CD14-positive monocyte (primary cell): ENCODE measurements at regions not wholly inside any gene's neighbourhood (a gene's known extent, or its start where the extent isn't known, plus 50 kb on each side); places are given as distances from the start of the nearest gene placed in this dataset.

Source experiments
- DNase-seq, 3 donors: peaks; one replicate each; pipeline ENCODE4 v3.0.0-alpha.2; 2011 to 2022
- H2AFZ ChIP-seq: 2 replicates; pipeline ENCODE4 v1.6.0; 2012; ENCODE audit warnings: mild to moderate bottlenecking, low read depth, low read length, inconsistent platforms; ENCODE audit not compliant: insufficient read depth, poor library complexity, severe bottlenecking
- H3K27ac ChIP-seq, 2 donors: 1 replicate in 1 of 2; 2 replicates in 1 of 2; pipeline ENCODE4 v1.5.1; 2012 to 2013; ENCODE audit warnings: low read length in 2 of 2, control low read depth in 1 of 2, inconsistent platforms in 1 of 2, low read depth in 1 of 2, mild to moderate bottlenecking in 1 of 2
- H3K27me3 ChIP-seq, 2 donors: one replicate each; pipeline versions ENCODE4 v1.6.0 to v1.6.1; 2011 to 2013; ENCODE audit warnings: low read length in 2 of 2; ENCODE audit not compliant: control insufficient read depth in 2 of 2, insufficient read depth in 2 of 2
- H3K36me3 ChIP-seq, 2 donors: replicated peaks in 1 of 2; 1 replicate in 1 of 2; 2 replicates in 1 of 2; pipeline versions ENCODE4 v1.5.1 to v1.6.1; 2012 to 2013; ENCODE audit warnings: low read length in 2 of 2, control low read depth in 1 of 2, inconsistent platforms in 1 of 2, mild to moderate bottlenecking in 1 of 2; ENCODE audit not compliant: insufficient read depth in 2 of 2, control insufficient read depth in 1 of 2
- H3K4me1 ChIP-seq, 2 donors: 1 replicate in 1 of 2; 2 replicates in 1 of 2; pipeline versions ENCODE4 v1.5.1 to v1.6.1; 2012 to 2013; ENCODE audit warnings: low read length in 2 of 2, control low read depth in 1 of 2, inconsistent platforms in 1 of 2, mild to moderate bottlenecking in 1 of 2, moderate library complexity in 1 of 2; ENCODE audit not compliant: insufficient read depth in 2 of 2, control insufficient read depth in 1 of 2
- H3K4me2 ChIP-seq: replicated peaks from 2 replicates; pipeline ENCODE3; 2012; ENCODE audit warnings: low read length, moderate library complexity, mild to moderate bottlenecking; ENCODE audit not compliant: poor library complexity, severe bottlenecking; ENCODE audit errors: extremely low read depth
- H3K4me3 ChIP-seq, 3 experiments: fragments of 200-600 bp in 1 of 3; sonication (generic) in 1 of 3; replicated peaks in 1 of 3; 1 replicate in 2 of 3; 2 replicates in 1 of 3; pipeline ENCODE4 v1.5.1; 2011 to 2013; ENCODE audit warnings: low read length in 3 of 3, mild to moderate bottlenecking in 3 of 3, control low read depth in 2 of 3, low read depth in 2 of 3, inconsistent platforms in 1 of 3, moderate library complexity in 1 of 3
- H3K79me2 ChIP-seq: 2 replicates; pipeline ENCODE4 v1.6.0; 2012; ENCODE audit warnings: mild to moderate bottlenecking, control low read depth, inconsistent platforms, low read length, moderate library complexity; ENCODE audit not compliant: insufficient read depth
- H3K9ac ChIP-seq: 2 replicates; pipeline ENCODE4 v1.6.0; 2017; ENCODE audit warnings: low read length, mild to moderate bottlenecking; ENCODE audit not compliant: insufficient read depth, poor library complexity, severe bottlenecking
- H3K9me3 ChIP-seq, 2 donors: replicated peaks in 1 of 2; 1 replicate in 1 of 2; 2 replicates in 1 of 2; pipeline versions ENCODE4 v1.5.1 to v1.6.1; 2012 to 2013; ENCODE audit warnings: low read length in 2 of 2, control low read depth in 1 of 2; ENCODE audit not compliant: control insufficient read depth in 1 of 2, insufficient read depth in 1 of 2
- H4K20me1 ChIP-seq: 2 replicates; pipeline ENCODE4 v1.6.0; 2012; ENCODE audit warnings: mild to moderate bottlenecking, low read length, control low read depth, moderate library complexity; ENCODE audit not compliant: insufficient read depth
- H3K27ac Mint-ChIP-seq, 7 donors: one replicate each; pipeline ENCODE4 v1.8.0; 2020; ENCODE audit warnings: mild to moderate bottlenecking in 7 of 7, mixed read lengths in 7 of 7, moderate library complexity in 6 of 7, inconsistent platforms in 2 of 7
- H3K27me3 Mint-ChIP-seq, 3 donors: one replicate each; pipeline ENCODE4 v1.8.0; 2021 to 2022; ENCODE audit warnings: low read depth in 3 of 3, mild to moderate bottlenecking in 3 of 3, mixed read lengths in 3 of 3, moderate library complexity in 3 of 3, inconsistent platforms in 1 of 3
- H3K36me3 Mint-ChIP-seq, 2 donors: one replicate each; pipeline ENCODE4 v1.8.0; 2020; ENCODE audit warnings: mixed read lengths in 2 of 2, inconsistent platforms in 1 of 2, mild to moderate bottlenecking in 1 of 2
- H3K4me1 Mint-ChIP-seq: one replicate; pipeline ENCODE4 v1.8.0; 2020; ENCODE audit warnings: mild to moderate bottlenecking, mixed read lengths
- H3K4me3 Mint-ChIP-seq, 2 donors: one replicate each; pipeline ENCODE4 v1.8.0; 2020; ENCODE audit warnings: mild to moderate bottlenecking in 2 of 2, mixed read lengths in 2 of 2, moderate library complexity in 1 of 2
- H3K9me3 Mint-ChIP-seq, 7 donors: one replicate each; pipeline ENCODE4 v1.8.0; 2020 to 2022; ENCODE audit warnings: mixed read lengths in 7 of 7, mild to moderate bottlenecking in 6 of 7, moderate library complexity in 6 of 7, inconsistent platforms in 2 of 7
- CTCF ChIP-seq: fragments of 200-600 bp; IDR thresholded peaks from one replicate; pipeline ENCODE4 v1.8.0; 2022; ENCODE audit warnings: antibody characterized with exemption, mild to moderate bottlenecking
- WGBS: methylation state at CpG from one replicate; pipeline ENCODE4 v1.1.5; 2013; ENCODE audit warnings: missing lambda C conversion rate; ENCODE audit not compliant: insufficient coverage; 5-methylcytosine and 5-hydroxymethylcytosine counted together
- intact Hi-C, 2 donors: fragments of 100-400 bp; cut with micrococcal nuclease; formaldehyde crosslinking; loops; one replicate each; pipeline versions ENCODE4 v1.15.0 to v1.15.1; 2023

GRCh38 chr17:77495575-77495974 lies 354.8 kb downstream of the SEC14L1 start:
- Mint-ChIP-seq H3K27me3 (no peaks in the 10 kb centered on the region), H3K4me1 (peaks cover 33% of the 10 kb centered on the region), H3K27ac (peak overlapping the region in 2 of 7 donors; percentile 13 to 18), H3K36me3 (peaks cover 52 to 95% of the 10 kb centered on the region in 2 donors), H3K9me3 (peaks cover 0 to 2% (median 0%) of the 10 kb centered on the region in 7 donors), H3K4me3 (no peak overlapping the region)
- Histone ChIP-seq H3K36me3 (peaks cover 77 to 90% of the 10 kb centered on the region in 2 donors), H3K27ac (no peak overlapping the region), H3K4me2 (no peak overlapping the region), H3K4me3 (no peak overlapping the region), H3K79me2 (no peaks in the 10 kb centered on the region), H3K4me1 (peaks cover 29 to 35% of the 10 kb centered on the region in 2 donors), H2AFZ (no peak overlapping the region), H4K20me1 (peaks cover 62% of the 10 kb centered on the region), H3K9me3 (no peaks in the 10 kb centered on the region), H3K27me3 (no peaks in the 10 kb centered on the region), H3K9ac (no peak overlapping the region)
- no peak for DNase-seq
- intact Hi-C loops = loop anchor here in 1 of 2 donors (1.0 to 2.0 kb wide), 3 partner anchors 65 to 164 kb away; no protein-coding TSS in a partner anchor
- TF ChIP-seq CTCF = no peak
- 97% methylated on average over 8 of the region's 11 CpGs for WGBS

GRCh38 chr17:77496401-77496801 lies 355.6 kb downstream of the SEC14L1 start:
- Histone ChIP-seq H3K4me1 (peaks cover 29 to 35% of the 10 kb centered on the region in 2 donors), H3K27ac (no peak overlapping the region), H3K36me3 (peaks cover 75 to 90% of the 10 kb centered on the region in 2 donors), H3K9ac (no peak overlapping the region), H3K9me3 (no peaks in the 10 kb centered on the region), H3K4me2 (no peak overlapping the region), H3K79me2 (no peaks in the 10 kb centered on the region), H2AFZ (no peak overlapping the region), H3K4me3 (no peak overlapping the region), H4K20me1 (peaks cover 57% of the 10 kb centered on the region), H3K27me3 (no peaks in the 10 kb centered on the region)
- WGBS = 96% methylated on average over 8 of the region's 12 CpGs
- Mint-ChIP-seq H3K27me3 (no peaks in the 10 kb centered on the region), H3K36me3 (peaks cover 52 to 94% of the 10 kb centered on the region in 2 donors), H3K27ac (no peak overlapping the region), H3K4me3 (no peak overlapping the region), H3K9me3 (peaks cover 0 to 2% (median 0%) of the 10 kb centered on the region in 7 donors), H3K4me1 (peaks cover 33% of the 10 kb centered on the region)
- intact Hi-C loops = no loop called here
- DNase-seq = no peak
- no peak for TF ChIP-seq CTCF
